ENCODE measurements at regions not wholly inside any gene's neighbourhood (a gene's known extent, or its start where the extent isn't known, plus 50 kb on each side); places are given as distances from the start of the nearest gene placed in this dataset.

DNA sequence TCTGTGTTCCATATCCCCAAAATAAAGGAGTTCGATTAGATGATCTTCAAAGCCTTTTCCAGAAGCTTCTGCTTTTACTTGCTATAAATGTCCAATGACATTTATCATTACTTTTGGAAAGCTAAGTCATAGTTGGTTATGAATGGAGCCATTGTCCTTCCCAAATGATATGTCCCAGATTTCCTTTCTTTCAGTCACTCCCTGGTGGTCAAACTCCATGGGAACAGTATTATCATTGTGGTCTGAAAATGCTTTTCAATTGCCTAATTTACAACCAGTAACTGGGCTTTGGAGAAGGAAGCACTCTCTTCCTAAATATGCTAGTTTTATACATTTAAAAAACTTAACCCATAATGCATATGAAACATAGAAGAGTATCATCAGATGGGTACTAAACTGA, 571.5 kb upstream of the AMOT start:
- TF ChIP-seq, protein P1, sequence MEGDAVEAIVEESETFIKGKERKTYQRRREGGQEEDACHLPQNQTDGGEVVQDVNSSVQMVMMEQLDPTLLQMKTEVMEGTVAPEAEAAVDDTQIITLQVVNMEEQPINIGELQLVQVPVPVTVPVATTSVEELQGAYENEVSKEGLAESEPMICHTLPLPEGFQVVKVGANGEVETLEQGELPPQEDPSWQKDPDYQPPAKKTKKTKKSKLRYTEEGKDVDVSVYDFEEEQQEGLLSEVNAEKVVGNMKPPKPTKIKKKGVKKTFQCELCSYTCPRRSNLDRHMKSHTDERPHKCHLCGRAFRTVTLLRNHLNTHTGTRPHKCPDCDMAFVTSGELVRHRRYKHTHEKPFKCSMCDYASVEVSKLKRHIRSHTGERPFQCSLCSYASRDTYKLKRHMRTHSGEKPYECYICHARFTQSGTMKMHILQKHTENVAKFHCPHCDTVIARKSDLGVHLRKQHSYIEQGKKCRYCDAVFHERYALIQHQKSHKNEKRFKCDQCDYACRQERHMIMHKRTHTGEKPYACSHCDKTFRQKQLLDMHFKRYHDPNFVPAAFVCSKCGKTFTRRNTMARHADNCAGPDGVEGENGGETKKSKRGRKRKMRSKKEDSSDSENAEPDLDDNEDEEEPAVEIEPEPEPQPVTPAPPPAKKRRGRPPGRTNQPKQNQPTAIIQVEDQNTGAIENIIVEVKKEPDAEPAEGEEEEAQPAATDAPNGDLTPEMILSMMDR (IDR thresholded peaks at IDR 0.05) = no peak
- H3K27me3 Mint-ChIP-seq (ENCODE audit: insufficient read depth) = no peaks in the 10 kb centered on the region
- no peak overlapping the region for H3K4me3 Mint-ChIP-seq
- H3K4me1 Mint-ChIP-seq (ENCODE audit: low read depth) = no peaks in the 10 kb centered on the region
- H3K27ac Mint-ChIP-seq = no peak overlapping the region
- DNase-seq = no peak
- H3K9me3 Mint-ChIP-seq = no peaks in the 10 kb centered on the region
- no peaks in the 10 kb centered on the region for H3K36me3 Mint-ChIP-seq (ENCODE audit: low read depth)

DNA sequence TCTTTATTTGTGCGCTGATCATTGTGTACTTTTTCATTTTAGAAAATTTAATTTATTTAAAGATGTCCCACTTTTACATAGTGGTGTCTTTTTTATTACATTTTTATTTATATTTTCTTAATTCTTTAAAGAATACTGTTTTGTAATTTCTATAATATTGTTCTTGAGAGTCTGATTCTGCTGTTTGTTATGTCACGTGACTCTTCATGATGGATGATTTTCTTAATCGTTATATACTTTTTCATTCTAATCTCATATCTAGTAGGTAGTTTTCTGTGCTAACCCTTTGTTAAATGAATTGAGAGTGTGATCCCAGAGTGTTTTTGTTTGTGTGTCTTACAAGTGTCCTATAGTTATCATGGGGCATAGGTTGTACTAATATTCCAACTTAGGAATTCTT, 568.2 kb upstream of the AMOT start:
- Mint-ChIP-seq H3K4me3 (no peak overlapping the region), H3K27ac (no peak overlapping the region), H3K9me3 (no peaks in the 10 kb centered on the region), H3K27me3 (ENCODE audit: insufficient read depth) (no peaks in the 10 kb centered on the region; the same call in 1 of the 2 replicates), H3K36me3 (ENCODE audit: low read depth) (no peaks in the 10 kb centered on the region), H3K4me1 (ENCODE audit: low read depth) (no peaks in the 10 kb centered on the region)
- TF ChIP-seq, protein P1 (IDR thresholded peaks at IDR 0.05) = no peak
- no peak for DNase-seq

DNA sequence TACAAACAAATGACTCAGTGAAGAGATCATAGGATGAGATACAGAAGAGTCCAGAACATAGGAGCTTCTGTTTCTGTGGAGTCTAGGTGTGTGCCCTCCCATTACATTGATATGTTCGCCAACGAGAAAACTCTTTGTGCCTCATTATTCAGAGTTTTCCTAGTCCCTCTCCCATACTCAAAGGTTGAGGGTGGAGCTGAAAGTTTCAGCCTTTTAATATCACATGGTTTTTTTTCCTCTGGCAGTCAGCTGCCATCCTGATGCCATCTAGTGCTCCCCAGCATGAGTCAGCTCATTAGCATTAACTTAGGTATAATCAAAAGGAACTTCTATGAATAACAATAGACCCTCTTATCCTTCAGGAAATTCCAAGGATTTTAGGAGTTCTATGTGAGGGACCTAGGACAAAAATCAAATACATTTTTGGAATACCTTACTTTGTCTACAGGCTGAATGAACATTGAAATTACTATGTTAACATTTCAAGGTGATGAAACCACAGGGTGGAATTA, 559.6 kb upstream of the AMOT start:
- Mint-ChIP-seq H3K36me3 (ENCODE audit: low read depth) (no peaks in the 10 kb centered on the region), H3K27me3 (ENCODE audit: insufficient read depth) (peaks cover 1% of the 10 kb centered on the region; the same call in 1 of the 2 replicates), H3K9me3 (peaks cover 6% of the 10 kb centered on the region; the same call in 1 of the 2 replicates), H3K4me3 (no peak overlapping the region), H3K27ac (no peak overlapping the region), H3K4me1 (ENCODE audit: low read depth) (no peaks in the 10 kb centered on the region)
- TF ChIP-seq, protein P1 (IDR thresholded peaks at IDR 0.05) = no peak
- no peak for DNase-seq

DNA sequence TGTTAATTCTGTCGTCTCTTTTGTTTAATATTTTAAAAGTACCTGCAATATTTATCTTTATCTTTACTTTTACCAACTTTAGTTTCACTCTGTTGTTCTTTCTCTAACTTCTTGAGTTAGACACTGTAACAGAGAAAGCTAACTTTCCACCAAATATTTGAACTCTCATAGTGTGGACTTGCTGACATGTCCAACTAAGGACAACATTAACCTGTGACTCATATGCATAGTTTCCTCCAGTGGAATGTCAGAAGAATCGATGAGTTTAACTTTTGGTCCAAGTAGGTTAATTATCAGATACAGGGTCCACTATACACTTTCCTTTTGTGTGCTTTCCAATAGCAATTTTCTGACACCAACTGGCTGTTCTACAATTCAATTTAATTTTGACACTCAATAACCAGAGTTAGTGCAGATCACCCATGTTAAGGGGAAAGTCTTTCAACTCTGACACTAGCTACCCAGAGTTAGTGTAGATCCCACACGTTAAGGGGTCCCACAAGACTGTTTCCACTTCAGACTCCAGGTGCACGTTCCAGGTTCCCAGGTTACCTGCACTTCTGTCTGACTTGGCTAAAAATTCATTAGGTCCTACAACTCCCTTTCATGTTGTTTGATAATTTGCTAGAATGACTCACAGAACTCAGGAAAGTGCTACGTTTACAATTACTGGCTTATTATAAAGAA, 559.0 kb upstream of the AMOT start:
- peaks cover 1% of the 10 kb centered on the region; the same call in 1 of the 2 replicates for H3K27me3 Mint-ChIP-seq (ENCODE audit: insufficient read depth)
- TF ChIP-seq, protein P1 (IDR thresholded peaks at IDR 0.05) = no peak
- DNase-seq = no peak
- no peak overlapping the region for H3K4me3 Mint-ChIP-seq
- no peaks in the 10 kb centered on the region for H3K4me1 Mint-ChIP-seq (ENCODE audit: low read depth)
- H3K36me3 Mint-ChIP-seq (ENCODE audit: low read depth) = no peaks in the 10 kb centered on the region
- H3K9me3 Mint-ChIP-seq = peaks cover 6% of the 10 kb centered on the region; the same call in 1 of the 2 replicates
- H3K27ac Mint-ChIP-seq = no peak overlapping the region

DNA sequence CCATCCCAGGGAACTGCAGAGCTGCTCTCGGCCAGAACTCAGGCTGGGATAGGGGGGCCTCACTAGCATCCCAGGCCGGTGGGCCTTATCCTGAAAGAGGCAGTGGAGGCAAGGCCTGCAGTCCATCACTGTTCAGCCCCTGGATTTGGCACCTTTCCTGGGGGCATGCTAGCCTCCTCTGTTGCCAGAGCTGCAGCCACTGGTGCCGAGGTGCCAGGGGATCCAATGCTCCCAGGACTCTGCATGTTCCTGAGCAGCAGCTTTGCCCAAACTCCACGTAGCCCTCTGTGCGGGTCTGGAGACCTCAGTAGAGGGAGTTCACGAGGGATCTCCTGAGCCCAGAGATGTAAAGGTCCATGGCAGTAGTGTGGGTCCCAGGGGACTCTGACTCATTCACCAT, 551.7 kb upstream of the AMOT start:
- H3K36me3 Mint-ChIP-seq (ENCODE audit: low read depth) = no peaks in the 10 kb centered on the region
- TF ChIP-seq, protein P1 (IDR thresholded peaks at IDR 0.05) = no peak
- no peak overlapping the region for H3K27ac Mint-ChIP-seq
- DNase-seq = no peak
- no peaks in the 10 kb centered on the region; the same call in 1 of the 2 replicates for H3K9me3 Mint-ChIP-seq
- no peak overlapping the region for H3K4me3 Mint-ChIP-seq
- H3K27me3 Mint-ChIP-seq (ENCODE audit: insufficient read depth) = no peaks in the 10 kb centered on the region; the same call in 1 of the 2 replicates
- no peaks in the 10 kb centered on the region for H3K4me1 Mint-ChIP-seq (ENCODE audit: low read depth)

Data from HFFc6 (cell line).